ENCODE measurements at regions not wholly inside any gene's neighbourhood (a gene's known extent, or its start where the extent isn't known, plus 50 kb on each side); places are given as distances from the start of the nearest gene placed in this dataset.
"Not testable (repeated sequence)": the region's sequence is repeated elsewhere in the genome, so short reads cannot be mapped to it uniquely, and the experiment has no call there.

GRCh38 chr13:86409466-86410241 is 610.4 kb upstream of the SLITRK6 start:
- H3K27ac ChIP-seq: no peak overlapping the region
- DNase-seq (ENCODE audit: low read depth, low spot score): no peak

GRCh38 chr13:86425170-86425815 is 626.1 kb upstream of the SLITRK6 start:
- H3K27ac ChIP-seq: no peak overlapping the region
- no peak for DNase-seq (ENCODE audit: low read depth, low spot score)

- no peak overlapping the region for H3K27ac ChIP-seq
- DNase-seq (ENCODE audit: low read depth, low spot score): no peak
Observed at GRCh38 chr13:86426437-86426836, 627.2 kb upstream of the SLITRK6 start.

- no peak overlapping the region for H3K27ac ChIP-seq
Observed at GRCh38 chr13:86429756-86430155, 630.5 kb upstream of the SLITRK6 start.

GRCh38 chr13:86438034-86438433 is 638.8 kb upstream of the SLITRK6 start:
- no peak overlapping the region for H3K27ac ChIP-seq
- DNase-seq (ENCODE audit: low read depth, low spot score): no peak

More at GRCh38 chr13:86429756-86430155, 630.5 kb upstream of the SLITRK6 start:
- DNase-seq (ENCODE audit: low read depth, low spot score): no peak

GRCh38 chr13:86445206-86445605 is 646.0 kb upstream of the SLITRK6 start:
- no peak overlapping the region for H3K27ac ChIP-seq
- DNase-seq (ENCODE audit: low read depth, low spot score): no peak

- DNase-seq (ENCODE audit: low read depth, low spot score): no peak
- H3K27ac ChIP-seq: no peak overlapping the region
Observed at GRCh38 chr13:86445672-86446071, 646.5 kb upstream of the SLITRK6 start.

- DNase-seq (ENCODE audit: low read depth, low spot score): no peak
- H3K27ac ChIP-seq: no peak overlapping the region
Observed at GRCh38 chr13:86446311-86446710, 647.1 kb upstream of the SLITRK6 start.

- no peak for DNase-seq (ENCODE audit: low read depth, low spot score)
- H3K27ac ChIP-seq: no peak overlapping the region
Observed at GRCh38 chr13:86447479-86447878, 648.3 kb upstream of the SLITRK6 start.

- no peak for DNase-seq (ENCODE audit: low read depth, low spot score)
- no peak overlapping the region for H3K27ac ChIP-seq
Observed at GRCh38 chr13:86462011-86462410, 662.8 kb upstream of the SLITRK6 start.

GRCh38 chr13:86464193-86464592 is 665.0 kb upstream of the SLITRK6 start:
- H3K27ac ChIP-seq: no peak overlapping the region
- DNase-seq (ENCODE audit: low read depth, low spot score): no peak

GRCh38 chr13:86474971-86475370 is 675.8 kb upstream of the SLITRK6 start:
- no peak for DNase-seq (ENCODE audit: low read depth, low spot score)
- no peak overlapping the region for H3K27ac ChIP-seq

GRCh38 chr13:86476656-86477055 is 677.4 kb upstream of the SLITRK6 start:
- no peak for DNase-seq (ENCODE audit: low read depth, low spot score)

GRCh38 chr13:86486582-86486981 is 687.4 kb upstream of the SLITRK6 start:
- no peak for DNase-seq (ENCODE audit: low read depth, low spot score)
- no peak overlapping the region for H3K27ac ChIP-seq

More at GRCh38 chr13:86476656-86477055, 677.4 kb upstream of the SLITRK6 start:
- no peak overlapping the region for H3K27ac ChIP-seq

GRCh38 chr13:86491121-86491520 is 691.9 kb upstream of the SLITRK6 start:
- no peak for DNase-seq (ENCODE audit: low read depth, low spot score)
- no peak overlapping the region for H3K27ac ChIP-seq

- DNase-seq (ENCODE audit: low read depth, low spot score); H3K27ac ChIP-seq: not testable (repeated sequence)
Observed at GRCh38 chr13:86501931-86502330, 702.7 kb upstream of the SLITRK6 start.

- no peak for DNase-seq (ENCODE audit: low read depth, low spot score)
- no peak overlapping the region for H3K27ac ChIP-seq
Observed at GRCh38 chr13:86510792-86511191, 711.6 kb upstream of the SLITRK6 start.

- H3K27ac ChIP-seq: no peak overlapping the region
Observed at GRCh38 chr13:86541461-86541860, 742.2 kb upstream of the SLITRK6 start.

GRCh38 chr13:86554066-86554465 is 754.8 kb upstream of the SLITRK6 start:
- DNase-seq (ENCODE audit: low read depth, low spot score): no peak
- H3K27ac ChIP-seq: no peak overlapping the region

More at GRCh38 chr13:86541461-86541860, 742.2 kb upstream of the SLITRK6 start:
- no peak for DNase-seq (ENCODE audit: low read depth, low spot score)

- no peak for DNase-seq (ENCODE audit: low read depth, low spot score)
- H3K27ac ChIP-seq: no peak overlapping the region
Observed at GRCh38 chr13:86559901-86560300, 760.7 kb upstream of the SLITRK6 start.

- H3K27ac ChIP-seq: no peak overlapping the region
- no peak for DNase-seq (ENCODE audit: low read depth, low spot score)
Observed at GRCh38 chr13:86562866-86563265, 763.6 kb upstream of the SLITRK6 start.

- DNase-seq (ENCODE audit: low read depth, low spot score): no peak
- H3K27ac ChIP-seq: no peak overlapping the region
Observed at GRCh38 chr13:86563308-86563707, 764.1 kb upstream of the SLITRK6 start.

All from epithelial cell of prostate (primary cell).